Panc1 (cell line): ENCODE measurements at regions not wholly inside any gene's neighbourhood (a gene's known extent, or its start where the extent isn't known, plus 50 kb on each side); places are given as distances from the start of the nearest gene placed in this dataset.

Source experiments
- ATAC-seq: fragments of 200-7000 bp; cut with Tn5 transposase; 2 replicates; pipeline ENCODE4 v1.9.1; 2020; ENCODE audit warnings: mild to moderate bottlenecking, moderate library complexity
- BruUV-seq: library from RNA; stranded (reverse); fragments of 400-500 nt; replicated peaks from 2 replicates; lab custom pipeline; 2021; lab: Mats Ljungman, UMichigan
- CTCF ChIA-PET: fragments of 300-600 bp; sonication (Branson Sonifier 250); formaldehyde crosslinking; loops from one replicate; lab custom pipeline; 2022; ENCODE audit warnings: antibody characterized with exemption; lab: Charles Lee
- POLR2A ChIA-PET: fragments of 300-600 bp; sonication (Branson Sonifier 250); formaldehyde crosslinking; loops from one replicate; lab custom pipeline; 2022; ENCODE audit warnings: antibody characterized with exemption; lab: Charles Lee
- DNase-seq: peaks from one replicate; pipeline ENCODE4 v3.0.0-alpha.2; 2010; ENCODE audit warnings: low read depth, low spot score
- H3K27ac ChIP-seq: 2 replicates; pipeline ENCODE4 v1.5.1; 2011; ENCODE audit warnings: mild to moderate bottlenecking, low read length, inconsistent platforms
- H3K27me3 ChIP-seq: fragments of 200-500 bp; sonication (Bioruptor generic); 2 replicates; pipeline ENCODE4 v1.6.0; 2014; ENCODE audit warnings: low read length, inconsistent platforms; ENCODE audit not compliant: control insufficient read depth, insufficient read depth
- H3K36me3 ChIP-seq: fragments of 200-500 bp; sonication (Bioruptor generic); 2 replicates; pipeline ENCODE4 v1.5.1; 2014; ENCODE audit warnings: inconsistent platforms, mild to moderate bottlenecking, low read length, moderate library complexity; ENCODE audit not compliant: control insufficient read depth, insufficient read depth
- H3K4me1 ChIP-seq: 2 replicates; pipeline ENCODE4 v1.5.1; 2011; ENCODE audit warnings: inconsistent platforms, mild to moderate bottlenecking, low read length, moderate library complexity; ENCODE audit not compliant: control insufficient read depth, insufficient read depth
- H3K4me3 ChIP-seq, 2 experiments: 2 replicates each; pipeline ENCODE4 v1.5.1; 2011 to 2012; ENCODE audit warnings: low read depth in 2 of 2, low read length in 2 of 2, mild to moderate bottlenecking in 2 of 2, inconsistent platforms in 1 of 2, moderate library complexity in 1 of 2
- H3K9me3 ChIP-seq: fragments of 200-500 bp; sonication (Bioruptor generic); 2 replicates; pipeline ENCODE4 v1.5.1; 2014; ENCODE audit warnings: low read depth, mild to moderate bottlenecking, inconsistent platforms, low read length, moderate library complexity; ENCODE audit not compliant: control insufficient read depth, insufficient read depth
- CTCF ChIP-seq: fragments of 450-650 bp; IDR thresholded peaks from 2 replicates; pipeline ENCODE4 v1.5.1; 2017; ENCODE audit warnings: mild to moderate bottlenecking
- POLR2AphosphoS5 ChIP-seq: IDR thresholded peaks from 2 replicates; pipeline ENCODE4 v1.6.1; 2012; ENCODE audit warnings: mild to moderate bottlenecking, low read depth, low read length, moderate library complexity
- REST ChIP-seq, 2 experiments: IDR thresholded peaks; 2 replicates each; pipeline ENCODE4 v1.6.1; 2011 to 2012; ENCODE audit warnings: low read depth in 2 of 2, control low read depth in 1 of 2, low read length in 1 of 2, mild to moderate bottlenecking in 1 of 2, moderate library complexity in 1 of 2; ENCODE audit not compliant: insufficient read depth in 1 of 2
- SIN3A ChIP-seq: IDR thresholded peaks from 2 replicates; pipeline ENCODE4 v1.6.1; 2012; ENCODE audit warnings: low read depth, mild to moderate bottlenecking, low read length, moderate library complexity, borderline replicate concordance; ENCODE audit not compliant: insufficient read depth
- TCF7L2 ChIP-seq: IDR thresholded peaks from 2 replicates; pipeline ENCODE4 v1.6.1; 2011; ENCODE audit warnings: mild to moderate bottlenecking, low read depth, low read length, inconsistent platforms
- in situ Hi-C: cut with HindIII; loops from 2 replicates; pipeline ENCODE4 v1.10.0; 2016; ENCODE audit warnings: low sequenced_read_pairs, low pct_unique_long_range_greater_than_20kb
- intact Hi-C: fragments of 100-400 bp; cut with micrococcal nuclease; formaldehyde crosslinking; loops from one replicate; pipeline ENCODE4 v1.10.0; 2022; ENCODE audit not compliant: unreplicated experiment

- no peak for ATAC-seq
- no peak for TF ChIP-seq POLR2AphosphoS5
- TF ChIP-seq SIN3A, result no peak
- TF ChIP-seq TCF7L2, result no peak
- no peak for TF ChIP-seq REST (IDR thresholded peaks at IDR 0.05; ENCODE audit: insufficient read depth in 1 of 2, low read depth in 2 of 2, low read length in 1 of 2)
- TF ChIP-seq CTCF, result no peak
- Histone ChIP-seq H3K9me3 (no peaks in the 10 kb centered on the region; the same call in 1 of the 2 replicates), H3K27me3 (no peaks in the 10 kb centered on the region), H3K27ac (no peak overlapping the region), H3K36me3 (no peaks in the 10 kb centered on the region), H3K4me1 (no peaks in the 10 kb centered on the region), H3K4me3 (no peak overlapping the region)
- ChIA-PET POLR2A (no interaction called here), CTCF (no interaction called here)
- in situ Hi-C loops (no loop called here), intact Hi-C loops (no loop called here)
- no peak for DNase-seq
- no TSS peak for BruUV-seq
These were observed 493.2 kb downstream of the ZEB2 start for GRCh38 chr2:144026753-144027152.

- in situ Hi-C loops, result no loop called here
- CTCF ChIA-PET, result no interaction called here
- TF ChIP-seq TCF7L2, result no peak
- TF ChIP-seq SIN3A, result no peak
- TF ChIP-seq REST (IDR thresholded peaks at IDR 0.05; ENCODE audit: insufficient read depth in 1 of 2, low read depth in 2 of 2, low read length in 1 of 2), result no peak
- no peak for TF ChIP-seq POLR2AphosphoS5
- TF ChIP-seq CTCF, result no peak
- no TSS peak for BruUV-seq
- Histone ChIP-seq H3K27me3 (no peaks in the 10 kb centered on the region), H3K27ac (no peak overlapping the region), H3K4me3 (no peak overlapping the region), H3K4me1 (no peaks in the 10 kb centered on the region), H3K36me3 (no peaks in the 10 kb centered on the region), H3K9me3 (no peaks in the 10 kb centered on the region; the same call in 1 of the 2 replicates)
- DNase-seq (no peak), ATAC-seq (no peak)
- intact Hi-C loops, result no loop called here
- POLR2A ChIA-PET, result no interaction called here
These were observed 499.9 kb downstream of the ZEB2 start for GRCh38 chr2:144020047-144020446.
